Colonic mucosa (tissue), 4 donors: ENCODE measurements at regions not wholly inside any gene's neighbourhood (a gene's known extent, or its start where the extent isn't known, plus 50 kb on each side); places are given as distances from the start of the nearest gene placed in this dataset.
"Not testable (repeated sequence)": the region's sequence is repeated elsewhere in the genome, so short reads cannot be mapped to it uniquely, and the experiment has no call there.

Source experiments
- DNase-seq: peaks from one replicate; pipeline ENCODE4 v3.0.0-alpha.2; 2020
- H3K27ac ChIP-seq: fragments of 200-600 bp; one replicate; pipeline ENCODE4 v1.8.0; 2021
- H3K27me3 ChIP-seq: fragments of 200-600 bp; one replicate; pipeline ENCODE4 v1.8.0; 2021
- H3K36me3 ChIP-seq: fragments of 200-600 bp; one replicate; pipeline ENCODE4 v1.8.0; 2021
- H3K4me1 ChIP-seq: fragments of 200-600 bp; one replicate; pipeline ENCODE4 v1.8.0; 2021; ENCODE audit warnings: mild to moderate bottlenecking
- H3K4me3 ChIP-seq: fragments of 200-600 bp; one replicate; pipeline ENCODE4 v1.8.0; 2021
- H3K9ac ChIP-seq, 2 donors: one replicate each; pipeline ENCODE4 v1.7.0; 2013; ENCODE audit warnings: control low read depth in 2 of 2, low read depth in 2 of 2, low read length in 2 of 2
- H3K9me3 ChIP-seq: fragments of 200-600 bp; one replicate; pipeline ENCODE4 v1.8.0; 2021
- intact Hi-C: fragments of 100-400 bp; cut with DNase I; formaldehyde crosslinking; loops from one replicate; pipeline ENCODE4 v1.14.1; 2022
- TF ChIP-seq, protein P1 (sequence below): fragments of 200-600 bp; IDR thresholded peaks from one replicate; pipeline ENCODE4 v1.8.0; 2022; ENCODE audit warnings: antibody characterized with exemption, mild to moderate bottlenecking
- donor health status: healthy.
- donor health status: DM: no; HTN: no; CAD: no.
- donor health status: DM: no; HTN: no; CAD: no.

DNA sequence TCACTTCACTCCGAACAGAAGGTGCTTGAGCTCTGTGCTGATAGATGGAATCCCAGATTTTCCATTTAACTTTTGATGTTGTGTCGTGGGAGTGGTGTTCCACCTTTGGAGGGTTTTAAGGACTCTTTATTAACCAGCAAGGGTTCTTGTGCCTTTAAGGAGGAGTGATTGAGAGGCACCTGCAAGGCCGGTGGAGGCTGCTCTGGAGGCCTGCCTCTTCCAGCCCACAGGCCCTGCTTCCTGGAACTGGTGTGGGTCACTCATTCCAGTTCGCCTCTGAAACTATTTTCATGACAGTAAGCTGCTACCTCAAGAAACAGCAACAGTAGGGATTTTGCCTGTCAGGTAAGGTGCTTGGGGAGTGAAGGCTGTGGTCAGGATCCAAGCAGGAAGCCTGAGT is 58.8 kb upstream of the APCDD1L start:
- H3K9ac ChIP-seq: no peak overlapping the region
- H3K27ac ChIP-seq: no peak overlapping the region
- no peaks in the 10 kb centered on the region for H3K4me1 ChIP-seq
- no peak for DNase-seq
- no peak overlapping the region for H3K4me3 ChIP-seq
- TF ChIP-seq, protein P1, sequence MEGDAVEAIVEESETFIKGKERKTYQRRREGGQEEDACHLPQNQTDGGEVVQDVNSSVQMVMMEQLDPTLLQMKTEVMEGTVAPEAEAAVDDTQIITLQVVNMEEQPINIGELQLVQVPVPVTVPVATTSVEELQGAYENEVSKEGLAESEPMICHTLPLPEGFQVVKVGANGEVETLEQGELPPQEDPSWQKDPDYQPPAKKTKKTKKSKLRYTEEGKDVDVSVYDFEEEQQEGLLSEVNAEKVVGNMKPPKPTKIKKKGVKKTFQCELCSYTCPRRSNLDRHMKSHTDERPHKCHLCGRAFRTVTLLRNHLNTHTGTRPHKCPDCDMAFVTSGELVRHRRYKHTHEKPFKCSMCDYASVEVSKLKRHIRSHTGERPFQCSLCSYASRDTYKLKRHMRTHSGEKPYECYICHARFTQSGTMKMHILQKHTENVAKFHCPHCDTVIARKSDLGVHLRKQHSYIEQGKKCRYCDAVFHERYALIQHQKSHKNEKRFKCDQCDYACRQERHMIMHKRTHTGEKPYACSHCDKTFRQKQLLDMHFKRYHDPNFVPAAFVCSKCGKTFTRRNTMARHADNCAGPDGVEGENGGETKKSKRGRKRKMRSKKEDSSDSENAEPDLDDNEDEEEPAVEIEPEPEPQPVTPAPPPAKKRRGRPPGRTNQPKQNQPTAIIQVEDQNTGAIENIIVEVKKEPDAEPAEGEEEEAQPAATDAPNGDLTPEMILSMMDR: no peak
- no peaks in the 10 kb centered on the region for H3K9me3 ChIP-seq
- H3K36me3 ChIP-seq: no peaks in the 10 kb centered on the region
- no peaks in the 10 kb centered on the region for H3K27me3 ChIP-seq
- intact Hi-C loops: no loop called here

DNA sequence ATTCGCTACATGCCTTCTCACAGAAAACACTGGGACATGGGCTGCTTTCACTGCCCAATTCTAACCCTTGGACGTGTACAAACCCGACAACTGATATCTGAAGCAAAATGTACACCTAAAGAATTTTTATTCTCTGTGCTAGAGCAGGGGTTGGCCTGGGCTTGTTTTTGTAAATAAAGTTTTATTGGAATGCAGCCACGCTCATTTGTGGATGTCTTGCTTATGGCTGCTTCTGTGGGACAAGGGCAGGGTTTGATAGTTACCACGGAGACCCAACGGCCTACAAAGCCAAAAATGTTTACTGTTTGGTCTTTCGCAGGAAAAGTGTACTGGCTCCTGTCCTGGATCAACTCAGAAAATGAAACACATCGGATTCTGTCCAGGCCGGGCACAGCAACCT is 58.1 kb upstream of the APCDD1L start:
- H3K27me3 ChIP-seq: no peaks in the 10 kb centered on the region
- no peak overlapping the region for H3K4me3 ChIP-seq
- H3K9me3 ChIP-seq: no peaks in the 10 kb centered on the region
- H3K36me3 ChIP-seq: no peaks in the 10 kb centered on the region
- TF ChIP-seq, protein P1: no peak
- no peak for DNase-seq
- H3K9ac ChIP-seq: no peak overlapping the region
- no peak overlapping the region for H3K27ac ChIP-seq
- no peaks in the 10 kb centered on the region for H3K4me1 ChIP-seq
- intact Hi-C loops: no loop called here

DNA sequence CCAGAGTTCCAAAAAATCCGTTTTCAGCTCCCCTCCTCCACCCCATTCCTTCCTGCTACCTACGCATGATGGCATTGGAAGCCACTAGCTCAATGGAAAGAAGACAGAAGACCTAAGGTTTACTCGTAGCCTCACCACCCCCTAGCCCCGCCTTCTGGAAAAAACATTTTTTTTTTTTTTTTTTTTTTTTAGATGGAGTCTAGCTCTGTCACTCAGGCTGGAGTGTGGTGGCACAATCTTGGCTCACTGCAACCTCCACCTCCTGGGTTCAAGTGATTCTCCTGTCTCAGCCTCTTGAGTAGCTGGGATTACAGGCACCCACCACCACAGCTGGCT is 57.2 kb upstream of the APCDD1L start:
- H3K27me3 ChIP-seq, H3K9ac ChIP-seq, H3K36me3 ChIP-seq, DNase-seq, intact Hi-C loops, H3K27ac ChIP-seq, H3K4me1 ChIP-seq, H3K4me3 ChIP-seq, H3K9me3 ChIP-seq: not testable (repeated sequence)

DNA sequence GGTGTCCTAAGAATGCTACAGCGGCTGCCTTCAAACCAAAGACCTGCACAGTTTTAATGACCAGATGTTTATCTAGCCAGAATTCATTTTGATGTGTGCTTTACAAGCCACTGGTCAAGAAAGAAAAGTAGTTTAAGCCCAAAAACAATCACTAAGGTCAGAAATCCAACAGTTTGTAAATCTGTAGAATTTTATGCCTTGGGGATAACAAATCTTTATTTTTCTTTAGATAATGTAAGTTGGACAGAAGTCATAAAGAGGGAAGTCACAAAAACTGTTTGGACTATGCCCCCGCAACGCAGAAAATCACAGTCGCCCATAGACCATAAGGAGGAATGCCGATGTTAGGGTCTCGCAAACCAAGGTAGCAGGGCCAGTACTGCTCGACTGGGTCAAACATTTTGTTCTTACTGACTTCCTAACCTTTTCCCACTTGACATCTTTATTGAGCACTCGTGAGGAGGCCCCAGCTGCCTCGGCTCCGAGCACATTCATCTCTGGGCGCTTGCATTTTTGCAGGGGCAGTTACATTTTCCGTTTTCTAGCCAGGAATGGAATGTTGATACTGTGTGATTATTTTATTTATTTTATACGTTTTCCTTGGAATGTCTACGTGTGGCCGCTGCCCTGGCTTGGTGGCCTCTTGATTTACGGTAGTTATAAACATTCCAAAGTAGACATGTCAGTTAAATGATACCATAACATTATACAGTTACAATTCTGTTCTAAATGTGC is 56.7 kb upstream of the APCDD1L start:
- no peak overlapping the region for H3K4me3 ChIP-seq
- no peak overlapping the region for H3K27ac ChIP-seq
- TF ChIP-seq, protein P1: no peak
- intact Hi-C loops: no loop called here
- no peaks in the 10 kb centered on the region for H3K4me1 ChIP-seq
- H3K9ac ChIP-seq: peak overlapping the region in 1 of 2 donors; percentile 12
- no peaks in the 10 kb centered on the region for H3K9me3 ChIP-seq
- H3K27me3 ChIP-seq: no peaks in the 10 kb centered on the region
- DNase-seq: no peak
- no peaks in the 10 kb centered on the region for H3K36me3 ChIP-seq

DNA sequence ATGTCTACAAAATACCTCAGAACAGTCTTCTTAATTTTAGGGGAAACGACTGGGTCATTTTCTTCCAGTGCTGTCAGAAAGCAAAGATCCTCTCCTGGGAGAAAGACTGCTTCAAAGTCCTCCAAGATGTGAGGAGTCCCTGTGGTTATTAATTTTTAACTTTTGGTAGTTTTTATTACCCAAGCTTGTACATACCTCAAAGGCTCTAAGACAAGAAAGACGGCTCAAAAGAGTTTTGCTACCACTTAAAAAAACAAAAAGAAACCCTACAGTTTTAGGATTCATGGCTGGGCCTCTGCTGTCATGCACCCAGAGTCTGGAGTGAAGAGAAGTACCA is 56.1 kb upstream of the APCDD1L start:
- TF ChIP-seq, protein P1: no peak
- intact Hi-C loops: no loop called here
- no peaks in the 10 kb centered on the region for H3K4me1 ChIP-seq
- H3K4me3 ChIP-seq: no peak overlapping the region
- no peaks in the 10 kb centered on the region for H3K36me3 ChIP-seq
- no peak for DNase-seq
- no peak overlapping the region for H3K27ac ChIP-seq
- H3K27me3 ChIP-seq: no peaks in the 10 kb centered on the region
- H3K9me3 ChIP-seq: no peaks in the 10 kb centered on the region
- peak overlapping the region in 1 of 2 donors; percentile 12 for H3K9ac ChIP-seq

DNA sequence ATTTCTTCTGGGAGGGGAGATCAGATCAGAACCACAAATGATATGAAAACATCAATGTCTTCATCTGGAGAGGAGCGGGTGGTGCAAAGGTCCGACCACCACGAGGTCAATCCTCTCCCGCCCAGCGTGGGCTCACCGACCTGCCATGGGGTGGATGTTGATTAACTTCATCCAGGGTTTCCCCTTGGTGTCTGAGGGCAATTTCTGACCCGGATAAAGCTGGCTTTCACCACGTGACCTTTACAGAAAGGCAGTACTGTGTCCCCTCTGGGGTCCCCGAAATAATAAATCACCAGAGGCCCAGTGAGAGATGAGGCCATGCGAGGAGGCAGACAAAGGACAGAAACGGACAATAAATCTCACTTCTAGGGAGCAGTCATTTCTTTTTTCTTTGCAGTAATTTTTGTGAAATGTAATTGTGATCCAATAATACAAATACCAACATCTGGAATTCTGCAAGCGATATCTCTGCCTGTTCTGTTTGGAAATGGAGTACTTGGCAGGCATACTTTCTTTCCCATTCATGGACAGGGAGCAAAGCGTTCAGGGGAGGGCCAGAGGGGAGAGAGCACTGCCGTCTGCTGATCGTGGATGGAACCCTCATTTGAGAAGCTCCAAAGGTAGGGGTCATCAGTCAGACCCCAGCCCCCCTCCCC is 55.1 kb upstream of the APCDD1L start:
- TF ChIP-seq, protein P1: no peak
- Histone ChIP-seq H3K27ac (no peak overlapping the region), H3K36me3 (no peaks in the 10 kb centered on the region), H3K4me1 (no peaks in the 10 kb centered on the region), H3K4me3 (no peak overlapping the region), H3K9ac (no peak overlapping the region), H3K9me3 (no peaks in the 10 kb centered on the region), H3K27me3 (no peaks in the 10 kb centered on the region)
- intact Hi-C loops: no loop called here
- DNase-seq: no peak
